ENCODE measurements at regions not wholly inside any gene's neighbourhood (a gene's known extent, or its start where the extent isn't known, plus 50 kb on each side); places are given as distances from the start of the nearest gene placed in this dataset.

DNA sequence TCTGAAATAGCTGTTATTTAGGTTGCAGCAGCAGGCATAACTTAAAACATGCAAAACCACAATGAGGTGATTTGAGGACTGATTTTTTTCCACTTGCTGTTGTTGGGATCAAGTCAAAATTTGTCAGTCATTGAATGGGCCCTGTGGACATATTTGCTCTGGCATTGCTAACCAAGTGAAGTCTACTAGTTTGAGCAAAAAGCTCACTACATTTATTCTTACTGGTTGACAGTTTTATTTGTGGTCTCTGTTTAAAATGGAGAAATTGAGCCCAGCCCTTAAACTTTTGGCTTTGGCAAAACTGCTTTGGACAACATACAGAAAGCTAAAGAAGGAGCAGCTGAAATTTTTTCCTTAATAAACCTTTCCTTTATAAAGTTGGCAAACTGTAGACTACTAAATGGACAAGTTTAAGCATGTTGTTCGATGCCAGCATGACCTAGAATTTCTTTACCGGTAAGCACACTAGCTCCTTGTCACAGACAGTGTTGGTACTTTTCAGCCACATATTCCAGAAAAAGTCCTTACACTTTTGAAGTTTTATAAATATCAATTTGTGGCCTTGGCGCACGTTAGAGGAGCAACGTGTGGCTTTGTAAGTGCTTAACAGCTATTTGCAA lies 234.6 kb downstream of the USP25 start:
- Mint-ChIP-seq H3K27ac (peak overlapping the region; percentile 85), H3K4me1 (peaks cover 34% of the 10 kb centered on the region), H3K4me3 (no peak overlapping the region), H3K27me3 (ENCODE audit: low read depth) (no peaks in the 10 kb centered on the region), H3K36me3 (peaks cover 2% of the 10 kb centered on the region), H3K9me3 (no peaks in the 10 kb centered on the region)
- TF ChIP-seq, protein P1, sequence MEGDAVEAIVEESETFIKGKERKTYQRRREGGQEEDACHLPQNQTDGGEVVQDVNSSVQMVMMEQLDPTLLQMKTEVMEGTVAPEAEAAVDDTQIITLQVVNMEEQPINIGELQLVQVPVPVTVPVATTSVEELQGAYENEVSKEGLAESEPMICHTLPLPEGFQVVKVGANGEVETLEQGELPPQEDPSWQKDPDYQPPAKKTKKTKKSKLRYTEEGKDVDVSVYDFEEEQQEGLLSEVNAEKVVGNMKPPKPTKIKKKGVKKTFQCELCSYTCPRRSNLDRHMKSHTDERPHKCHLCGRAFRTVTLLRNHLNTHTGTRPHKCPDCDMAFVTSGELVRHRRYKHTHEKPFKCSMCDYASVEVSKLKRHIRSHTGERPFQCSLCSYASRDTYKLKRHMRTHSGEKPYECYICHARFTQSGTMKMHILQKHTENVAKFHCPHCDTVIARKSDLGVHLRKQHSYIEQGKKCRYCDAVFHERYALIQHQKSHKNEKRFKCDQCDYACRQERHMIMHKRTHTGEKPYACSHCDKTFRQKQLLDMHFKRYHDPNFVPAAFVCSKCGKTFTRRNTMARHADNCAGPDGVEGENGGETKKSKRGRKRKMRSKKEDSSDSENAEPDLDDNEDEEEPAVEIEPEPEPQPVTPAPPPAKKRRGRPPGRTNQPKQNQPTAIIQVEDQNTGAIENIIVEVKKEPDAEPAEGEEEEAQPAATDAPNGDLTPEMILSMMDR (IDR thresholded peaks at IDR 0.05; ENCODE audit: unreplicated experiment), result no peak
- DNase-seq (ENCODE audit: low spot score in 2 of 2, unreplicated experiment in 2 of 2), result no peak

DNA sequence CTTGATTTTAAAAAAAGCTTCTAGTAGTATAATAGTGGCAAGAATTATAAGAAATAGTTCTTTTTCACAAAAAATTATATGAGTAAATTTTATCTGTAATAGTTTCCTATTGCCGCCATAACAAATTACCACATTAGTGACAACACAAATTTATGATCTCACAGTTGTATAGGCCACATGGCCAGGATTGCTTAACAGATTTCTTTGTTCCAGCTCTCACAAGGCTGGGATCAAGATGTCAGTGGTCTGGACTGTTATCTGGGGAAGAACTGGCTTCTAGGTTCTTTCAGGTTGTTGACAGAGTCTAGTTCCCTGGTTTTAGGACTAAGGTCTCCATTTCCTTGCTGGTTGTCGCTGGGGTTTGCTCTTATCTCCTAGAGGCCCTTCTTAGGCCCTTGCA lies 236.4 kb downstream of the USP25 start:
- Mint-ChIP-seq H3K4me1 (peaks cover 47% of the 10 kb centered on the region), H3K4me3 (no peak overlapping the region), H3K27me3 (ENCODE audit: low read depth) (no peaks in the 10 kb centered on the region), H3K36me3 (peaks cover 2% of the 10 kb centered on the region), H3K27ac (peak overlapping the region; percentile 65), H3K9me3 (no peaks in the 10 kb centered on the region)
- DNase-seq (ENCODE audit: low spot score in 2 of 2, unreplicated experiment in 2 of 2), result no peak
- TF ChIP-seq, protein P1 (IDR thresholded peaks at IDR 0.05; ENCODE audit: unreplicated experiment), result no peak

DNA sequence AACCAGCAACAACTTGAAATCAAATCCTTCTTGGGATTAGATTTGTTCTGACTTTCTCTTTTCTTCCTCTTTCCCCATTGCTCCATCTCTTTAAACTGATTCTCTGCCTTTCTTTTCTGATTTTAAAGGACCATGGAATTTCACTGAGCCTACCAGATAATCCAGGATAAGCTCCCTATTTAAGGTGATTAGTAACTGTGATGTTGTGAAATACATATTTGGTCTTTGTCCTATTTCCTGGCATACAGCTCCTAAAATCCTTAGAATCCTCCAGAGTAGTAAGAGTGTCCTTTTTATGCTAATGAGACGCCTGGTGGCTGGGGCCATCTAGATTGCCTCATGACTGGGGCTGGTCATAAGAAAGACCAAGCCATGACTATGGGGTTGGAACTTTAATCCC lies 236.9 kb downstream of the USP25 start:
- no peak for DNase-seq (ENCODE audit: low spot score in 2 of 2, unreplicated experiment in 2 of 2)
- peak overlapping the region; percentile 65 for H3K27ac Mint-ChIP-seq
- H3K36me3 Mint-ChIP-seq, result peaks cover 2% of the 10 kb centered on the region
- no peaks in the 10 kb centered on the region for H3K9me3 Mint-ChIP-seq
- H3K4me1 Mint-ChIP-seq, result peaks cover 52% of the 10 kb centered on the region
- H3K27me3 Mint-ChIP-seq (ENCODE audit: low read depth), result no peaks in the 10 kb centered on the region
- TF ChIP-seq, protein P1 (IDR thresholded peaks at IDR 0.05; ENCODE audit: unreplicated experiment), result no peak
- no peak overlapping the region for H3K4me3 Mint-ChIP-seq

DNA sequence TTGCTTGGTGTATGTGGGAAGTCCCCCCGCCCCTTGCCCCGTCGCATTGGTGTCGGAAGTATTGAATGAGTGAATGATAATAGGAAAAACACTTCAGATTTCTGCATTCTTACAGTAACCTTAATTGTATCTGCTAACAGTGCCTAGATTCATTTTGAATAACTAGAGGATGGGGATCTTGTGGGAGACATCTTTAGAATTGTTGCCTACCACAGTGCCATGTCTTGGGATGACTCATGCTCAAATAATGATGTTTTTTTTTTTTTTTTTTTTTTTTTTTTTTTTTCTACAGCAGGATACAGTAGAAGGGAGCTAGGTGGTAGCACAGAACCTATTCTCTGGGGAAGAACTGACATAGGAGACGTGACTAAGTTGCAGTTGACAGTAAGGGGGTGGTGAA lies 237.9 kb downstream of the USP25 start:
- H3K9me3 Mint-ChIP-seq, result no peaks in the 10 kb centered on the region
- H3K27ac Mint-ChIP-seq, result peak overlapping the region; percentile 57
- TF ChIP-seq, protein P1 (IDR thresholded peaks at IDR 0.05; ENCODE audit: unreplicated experiment), result no peak
- H3K36me3 Mint-ChIP-seq, result peaks cover 2% of the 10 kb centered on the region
- no peaks in the 10 kb centered on the region for H3K27me3 Mint-ChIP-seq (ENCODE audit: low read depth)
- no peak for DNase-seq (ENCODE audit: low spot score in 2 of 2, unreplicated experiment in 2 of 2)
- H3K4me1 Mint-ChIP-seq, result peaks cover 61% of the 10 kb centered on the region
- H3K4me3 Mint-ChIP-seq, result peak overlapping the region; percentile 49

DNA sequence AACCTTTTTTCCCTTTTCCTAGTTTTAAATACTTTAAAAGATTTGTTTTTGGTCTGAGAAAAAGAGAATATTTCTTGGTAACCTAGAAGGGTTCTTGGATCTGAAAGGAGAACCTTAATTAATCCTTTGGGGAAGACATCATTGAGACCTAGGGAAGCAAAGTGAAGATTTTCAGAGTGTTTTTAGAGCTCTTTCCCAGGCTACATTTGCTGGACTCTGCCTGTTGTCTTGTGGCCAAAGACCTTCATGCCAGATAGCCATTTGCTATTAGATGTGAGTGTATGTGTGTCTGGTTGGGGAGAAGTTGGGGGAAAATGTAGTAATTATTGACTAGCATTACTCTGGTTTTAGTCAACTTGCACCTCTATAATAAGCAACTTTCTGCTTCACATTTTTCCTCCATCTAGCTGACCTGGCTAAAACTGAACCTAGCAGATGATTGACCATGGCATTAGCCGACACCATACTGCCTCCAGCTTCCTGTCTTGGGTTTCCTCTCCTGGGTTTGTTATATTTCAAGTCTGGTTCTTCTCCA lies 239.1 kb downstream of the USP25 start:
- H3K27me3 Mint-ChIP-seq (ENCODE audit: low read depth), result no peaks in the 10 kb centered on the region
- H3K4me1 Mint-ChIP-seq, result peaks cover 58% of the 10 kb centered on the region
- H3K36me3 Mint-ChIP-seq, result peaks cover 3% of the 10 kb centered on the region
- no peak overlapping the region for H3K4me3 Mint-ChIP-seq
- TF ChIP-seq, protein P1 (IDR thresholded peaks at IDR 0.05; ENCODE audit: unreplicated experiment), result no peak
- H3K27ac Mint-ChIP-seq, result peak overlapping the region; percentile 43
- DNase-seq (ENCODE audit: low spot score in 2 of 2, unreplicated experiment in 2 of 2), result no peak
- H3K9me3 Mint-ChIP-seq, result no peaks in the 10 kb centered on the region

Measured in mesothelial cell of epicardium (in vitro differentiated cells).